GM12874 (cell line): ENCODE measurements at regions not wholly inside any gene's neighbourhood (a gene's known extent, or its start where the extent isn't known, plus 50 kb on each side); places are given as distances from the start of the nearest gene placed in this dataset.

Experiments
- CTCF ChIP-seq: IDR thresholded peaks from 2 replicates; pipeline ENCODE4 v1.5.1; 2011; ENCODE audit warnings: low read depth, mild to moderate bottlenecking, control low read depth, low read length, moderate library complexity; ENCODE audit not compliant: insufficient read depth

GRCh38 chr6:137640086-137640485, 145.9 kb upstream of the OLIG3 start:
- TF ChIP-seq CTCF, result no peak

GRCh38 chr6:137641474-137642077, 147.4 kb upstream of the OLIG3 start:
- peak; percentile 56 for TF ChIP-seq CTCF

DNA sequence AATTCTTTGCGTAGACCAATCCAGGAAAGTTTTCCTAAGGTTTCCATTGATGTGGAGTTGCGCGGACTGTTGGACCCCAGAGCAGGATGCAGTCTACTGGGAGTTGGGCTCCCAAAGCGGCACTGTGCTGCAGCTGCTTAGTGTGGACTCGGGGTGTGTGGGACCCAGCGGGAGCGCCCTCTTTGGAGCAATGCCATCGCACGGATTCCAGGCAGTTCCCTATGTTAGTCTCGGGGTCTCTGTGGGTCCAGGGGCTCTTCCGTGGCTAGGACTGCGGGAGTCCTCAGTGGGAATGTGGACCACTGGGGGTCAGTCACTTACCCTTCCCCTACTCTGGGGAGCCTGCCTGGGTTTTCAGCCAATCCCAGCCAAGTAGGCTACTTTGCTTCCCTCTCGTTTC, 151.7 kb upstream of the OLIG3 start:
- no peak for TF ChIP-seq CTCF

DNA sequence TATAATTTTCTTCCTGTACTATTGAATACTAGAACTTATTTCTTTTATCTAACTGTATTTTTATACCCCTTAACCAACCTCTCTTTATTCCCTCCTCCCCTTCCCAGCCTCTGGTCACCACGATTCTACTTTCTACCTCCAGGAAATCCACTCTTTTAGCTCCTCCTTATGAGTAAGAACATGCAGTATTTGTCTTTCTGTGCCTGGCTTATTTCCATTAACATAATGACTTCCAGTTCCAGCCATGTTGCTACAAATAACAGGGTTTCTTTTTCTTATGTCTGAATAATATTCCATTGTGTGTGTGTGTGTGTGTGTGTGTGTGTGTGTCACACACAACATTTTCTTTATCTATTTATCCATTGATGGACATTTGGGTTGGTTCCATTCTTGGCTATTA, 152.3 kb upstream of the OLIG3 start:
- no peak for TF ChIP-seq CTCF

- TF ChIP-seq CTCF, result no peak
These were observed 153.7 kb upstream of the OLIG3 start for GRCh38 chr6:137647762-137648447.

GRCh38 chr6:137650720-137651119, 156.5 kb upstream of the OLIG3 start:
- TF ChIP-seq CTCF, result no peak

DNA sequence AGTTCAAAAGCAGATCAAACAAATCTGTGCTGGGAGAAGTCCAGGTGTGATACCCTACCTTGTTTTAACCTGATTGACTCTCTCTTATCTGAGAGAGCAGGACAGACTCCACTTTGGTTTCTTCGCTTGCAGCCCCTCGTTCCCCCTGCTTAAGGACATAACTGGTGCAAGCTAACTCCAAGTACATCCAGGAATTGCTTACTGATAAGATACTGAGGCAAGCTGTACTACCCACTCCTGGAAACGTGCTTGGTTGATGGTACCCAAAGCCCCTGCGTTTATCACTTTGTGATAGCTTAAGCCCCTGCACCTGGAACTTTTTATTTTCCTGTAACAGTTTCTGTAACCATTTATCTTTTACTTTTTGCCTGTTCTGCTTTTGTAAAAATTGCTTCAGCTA, 157.0 kb upstream of the OLIG3 start:
- TF ChIP-seq CTCF, result no peak
